ENCODE measurements at regions not wholly inside any gene's neighbourhood (a gene's known extent, or its start where the extent isn't known, plus 50 kb on each side); places are given as distances from the start of the nearest gene placed in this dataset.

DNA sequence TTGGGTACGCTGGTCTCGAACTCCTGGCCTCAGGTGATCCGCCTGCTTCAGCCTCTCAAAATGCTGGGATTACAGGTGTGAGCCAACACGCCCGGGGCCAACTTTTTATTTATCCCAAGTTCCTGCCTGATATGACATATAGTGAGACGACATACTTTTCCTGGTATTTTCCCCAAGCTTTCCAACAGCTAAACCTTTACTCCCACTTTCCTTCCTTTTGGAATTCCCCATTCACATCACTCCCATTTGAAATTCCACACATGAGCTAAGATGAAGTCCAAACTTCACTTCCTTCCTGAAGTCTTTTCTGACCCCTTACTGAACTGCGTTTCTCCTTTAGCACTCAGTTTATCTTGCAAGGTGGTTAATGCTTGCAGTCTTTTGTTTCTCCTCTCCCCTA is 64.1 kb downstream of the S1PR1 start:
- TF ChIP-seq, protein P1, sequence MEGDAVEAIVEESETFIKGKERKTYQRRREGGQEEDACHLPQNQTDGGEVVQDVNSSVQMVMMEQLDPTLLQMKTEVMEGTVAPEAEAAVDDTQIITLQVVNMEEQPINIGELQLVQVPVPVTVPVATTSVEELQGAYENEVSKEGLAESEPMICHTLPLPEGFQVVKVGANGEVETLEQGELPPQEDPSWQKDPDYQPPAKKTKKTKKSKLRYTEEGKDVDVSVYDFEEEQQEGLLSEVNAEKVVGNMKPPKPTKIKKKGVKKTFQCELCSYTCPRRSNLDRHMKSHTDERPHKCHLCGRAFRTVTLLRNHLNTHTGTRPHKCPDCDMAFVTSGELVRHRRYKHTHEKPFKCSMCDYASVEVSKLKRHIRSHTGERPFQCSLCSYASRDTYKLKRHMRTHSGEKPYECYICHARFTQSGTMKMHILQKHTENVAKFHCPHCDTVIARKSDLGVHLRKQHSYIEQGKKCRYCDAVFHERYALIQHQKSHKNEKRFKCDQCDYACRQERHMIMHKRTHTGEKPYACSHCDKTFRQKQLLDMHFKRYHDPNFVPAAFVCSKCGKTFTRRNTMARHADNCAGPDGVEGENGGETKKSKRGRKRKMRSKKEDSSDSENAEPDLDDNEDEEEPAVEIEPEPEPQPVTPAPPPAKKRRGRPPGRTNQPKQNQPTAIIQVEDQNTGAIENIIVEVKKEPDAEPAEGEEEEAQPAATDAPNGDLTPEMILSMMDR (conservative IDR thresholded peaks at IDR 0.05 in 1 of 2, IDR thresholded peaks at IDR 0.05 in 1 of 2; ENCODE audit: extremely low read depth in 1 of 2, insufficient read depth in 1 of 2, low read depth in 1 of 2, low read length in 2 of 2): no peak
- TF ChIP-seq EZH2 (IDR thresholded peaks at IDR 0.05; ENCODE audit: borderline replicate concordance, low read length): no peak

All from mammary epithelial cell (primary cell).